ENCODE measurements at regions not wholly inside any gene's neighbourhood (a gene's known extent, or its start where the extent isn't known, plus 50 kb on each side); places are given as distances from the start of the nearest gene placed in this dataset.

- TF ChIP-seq, protein P1, sequence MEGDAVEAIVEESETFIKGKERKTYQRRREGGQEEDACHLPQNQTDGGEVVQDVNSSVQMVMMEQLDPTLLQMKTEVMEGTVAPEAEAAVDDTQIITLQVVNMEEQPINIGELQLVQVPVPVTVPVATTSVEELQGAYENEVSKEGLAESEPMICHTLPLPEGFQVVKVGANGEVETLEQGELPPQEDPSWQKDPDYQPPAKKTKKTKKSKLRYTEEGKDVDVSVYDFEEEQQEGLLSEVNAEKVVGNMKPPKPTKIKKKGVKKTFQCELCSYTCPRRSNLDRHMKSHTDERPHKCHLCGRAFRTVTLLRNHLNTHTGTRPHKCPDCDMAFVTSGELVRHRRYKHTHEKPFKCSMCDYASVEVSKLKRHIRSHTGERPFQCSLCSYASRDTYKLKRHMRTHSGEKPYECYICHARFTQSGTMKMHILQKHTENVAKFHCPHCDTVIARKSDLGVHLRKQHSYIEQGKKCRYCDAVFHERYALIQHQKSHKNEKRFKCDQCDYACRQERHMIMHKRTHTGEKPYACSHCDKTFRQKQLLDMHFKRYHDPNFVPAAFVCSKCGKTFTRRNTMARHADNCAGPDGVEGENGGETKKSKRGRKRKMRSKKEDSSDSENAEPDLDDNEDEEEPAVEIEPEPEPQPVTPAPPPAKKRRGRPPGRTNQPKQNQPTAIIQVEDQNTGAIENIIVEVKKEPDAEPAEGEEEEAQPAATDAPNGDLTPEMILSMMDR (IDR thresholded peaks at IDR 0.05; ENCODE audit: borderline replicate concordance, extremely low read depth, low read length, poor library complexity, severe bottlenecking): no peak
- no peak for TF ChIP-seq EZH2 (IDR thresholded peaks at IDR 0.05; ENCODE audit: borderline replicate concordance, low read depth, low read length, severe bottlenecking)
Observed at GRCh38 chr20:52895235-52895634, 76.9 kb upstream of the TSHZ2 start.
